HG03520 (cell line): ENCODE measurements at regions not wholly inside any gene's neighbourhood (a gene's known extent, or its start where the extent isn't known, plus 50 kb on each side); places are given as distances from the start of the nearest gene placed in this dataset.
"Not testable (repeated sequence)": the region's sequence is repeated elsewhere in the genome, so short reads cannot be mapped to it uniquely, and the experiment has no call there.

Experiments used
- ATAC-seq: cut with Tn5 transposase; IDR thresholded peaks from one replicate; pipeline ENCODE4 v1.9.1; 2021; ENCODE audit warnings: mild to moderate bottlenecking, moderate library complexity; ENCODE audit not compliant: unreplicated experiment

DNA sequence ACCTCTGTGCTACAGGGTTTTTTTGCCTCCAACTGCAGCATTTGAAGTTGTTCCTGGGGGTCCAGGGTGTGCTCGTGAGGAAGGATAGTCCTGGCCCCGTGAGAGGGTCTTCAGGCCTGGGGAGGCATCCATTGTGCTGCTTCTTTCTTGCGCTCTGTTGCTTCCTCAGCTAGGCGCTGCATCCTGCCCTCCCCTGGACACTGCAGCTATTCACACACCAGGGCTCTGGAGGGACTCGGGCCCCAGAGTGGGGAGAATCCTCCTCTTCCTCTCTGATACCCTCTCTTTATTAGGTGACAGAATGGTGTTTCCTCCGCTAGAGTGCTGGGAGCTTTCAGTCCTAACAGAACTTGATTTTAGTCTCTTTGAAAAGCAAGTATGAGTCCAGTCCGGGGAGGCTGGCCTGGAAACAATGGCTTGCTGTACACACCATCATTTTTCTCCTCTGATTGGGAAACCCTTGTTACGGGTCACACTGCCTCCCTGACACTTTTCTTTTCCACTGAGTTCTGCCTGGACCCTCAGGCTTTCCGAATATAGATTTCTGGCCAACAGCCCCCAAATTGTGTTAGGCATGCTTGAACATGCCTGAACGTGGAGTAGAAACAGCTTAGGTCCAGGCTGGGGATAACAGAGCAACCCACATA lies 81.4 kb upstream of the ELAC2 start:
- ATAC-seq: no peak

DNA sequence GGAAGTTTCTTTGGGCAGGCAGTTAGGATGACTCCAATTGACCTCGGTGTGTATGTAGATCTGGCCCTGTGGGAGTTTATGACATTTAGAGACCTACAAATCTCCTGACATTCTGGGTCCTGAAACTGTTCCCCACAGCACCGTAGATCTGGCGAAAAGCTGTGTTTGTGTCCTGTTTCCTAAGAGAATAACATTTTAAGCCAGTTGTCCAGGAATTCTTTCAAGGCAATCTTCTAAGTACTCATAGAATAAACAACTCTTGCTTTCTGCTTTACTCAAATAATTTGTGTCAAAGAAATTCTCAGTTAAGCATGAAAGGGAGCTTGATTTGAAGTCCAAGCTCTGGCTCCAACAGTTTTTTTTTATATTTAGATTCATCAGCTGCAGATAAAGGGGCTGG lies 78.5 kb upstream of the ELAC2 start:
- no peak for ATAC-seq

DNA sequence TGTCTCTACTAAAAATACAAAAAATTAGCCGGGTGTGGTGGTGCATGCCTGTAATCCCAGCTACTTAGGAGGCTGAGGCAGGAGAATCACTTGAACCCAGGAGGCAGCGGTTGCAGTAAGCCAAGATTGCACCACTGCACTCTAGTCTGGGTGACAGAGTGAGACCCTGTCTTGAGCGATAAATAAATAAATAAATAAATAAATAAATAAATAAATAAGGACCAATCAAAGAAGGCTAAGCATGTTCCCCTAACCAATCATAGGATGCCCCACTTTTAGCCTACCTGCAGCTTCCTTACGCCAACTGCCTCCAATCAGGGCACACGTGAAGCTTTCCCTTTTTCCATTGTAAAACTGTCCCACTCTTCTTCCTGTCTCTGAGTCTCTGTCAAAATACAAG lies 74.2 kb upstream of the ELAC2 start:
- ATAC-seq: not testable (repeated sequence)

GRCh38 chr17:13088666-13089065 lies 70.8 kb upstream of the ELAC2 start:
- ATAC-seq: no peak

- ATAC-seq: no peak
Measured at GRCh38 chr17:13087802-13088201, 70.0 kb upstream of the ELAC2 start.

DNA sequence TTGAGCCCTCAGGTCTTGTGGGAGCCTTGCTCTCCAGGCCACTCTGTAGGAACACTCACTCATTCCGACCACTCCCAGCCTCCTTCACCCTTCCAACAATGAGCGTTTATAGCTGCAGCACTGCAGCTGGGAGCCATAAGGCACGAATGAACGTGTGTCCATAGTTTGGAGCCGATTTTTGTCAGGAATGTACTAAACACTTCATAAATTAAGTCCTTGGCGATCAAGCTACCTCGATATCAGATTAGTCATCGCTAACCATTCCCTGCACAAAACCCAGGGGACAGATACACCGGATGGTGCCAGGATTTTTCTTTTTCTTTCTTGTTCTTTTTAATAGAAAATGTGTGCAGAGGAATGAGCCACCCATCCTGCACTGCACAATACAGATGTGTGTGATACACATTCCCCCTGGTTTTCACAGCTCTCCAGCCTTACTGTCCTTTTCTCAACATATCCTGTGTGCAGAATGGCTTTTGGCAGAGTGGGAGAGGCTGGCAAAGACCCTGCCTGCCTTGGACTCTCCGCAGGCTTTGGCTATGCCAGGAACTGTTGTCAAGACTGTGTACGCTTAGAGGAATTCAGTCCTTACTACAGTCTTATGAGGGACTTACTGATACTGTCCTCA lies 68.4 kb upstream of the ELAC2 start:
- ATAC-seq: no peak

DNA sequence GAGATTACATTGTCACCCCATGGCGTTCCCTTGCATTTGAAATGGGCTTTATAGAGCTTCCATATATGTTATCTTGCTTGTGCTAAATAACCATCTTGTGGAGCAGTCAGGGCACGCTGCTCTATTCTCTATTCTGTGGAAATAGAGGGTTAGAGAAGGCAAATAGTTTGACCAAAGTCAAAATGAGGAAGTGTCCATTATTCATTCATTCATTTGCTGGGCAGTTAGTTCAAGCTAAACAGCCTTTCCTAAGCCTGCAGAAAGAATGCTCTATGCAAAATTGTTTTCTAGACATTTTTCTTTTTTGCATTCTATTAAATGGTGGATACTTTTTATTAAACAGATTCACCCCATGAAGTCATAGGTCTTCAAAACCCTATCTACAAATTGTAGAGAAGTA lies 67.8 kb upstream of the ELAC2 start:
- no peak for ATAC-seq

DNA sequence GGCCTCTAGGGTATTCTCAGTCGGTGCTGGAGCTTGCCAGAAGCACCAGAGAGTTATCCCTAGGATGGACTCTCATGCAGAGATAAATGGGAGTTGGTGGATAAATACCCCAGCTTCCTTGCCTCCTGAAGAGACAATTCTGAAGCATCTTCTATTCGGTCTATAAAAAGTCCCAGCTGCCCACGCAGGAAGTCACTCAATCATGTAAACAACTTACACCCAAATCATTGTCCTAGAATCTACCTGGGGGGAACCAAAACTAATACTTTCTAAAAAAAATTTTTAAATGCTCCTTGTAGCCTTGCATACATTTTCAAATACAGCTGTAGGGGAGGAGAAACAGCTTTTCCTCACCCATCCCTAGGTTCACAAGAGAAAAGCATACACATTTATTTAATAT lies 66.6 kb upstream of the ELAC2 start:
- ATAC-seq: no peak

DNA sequence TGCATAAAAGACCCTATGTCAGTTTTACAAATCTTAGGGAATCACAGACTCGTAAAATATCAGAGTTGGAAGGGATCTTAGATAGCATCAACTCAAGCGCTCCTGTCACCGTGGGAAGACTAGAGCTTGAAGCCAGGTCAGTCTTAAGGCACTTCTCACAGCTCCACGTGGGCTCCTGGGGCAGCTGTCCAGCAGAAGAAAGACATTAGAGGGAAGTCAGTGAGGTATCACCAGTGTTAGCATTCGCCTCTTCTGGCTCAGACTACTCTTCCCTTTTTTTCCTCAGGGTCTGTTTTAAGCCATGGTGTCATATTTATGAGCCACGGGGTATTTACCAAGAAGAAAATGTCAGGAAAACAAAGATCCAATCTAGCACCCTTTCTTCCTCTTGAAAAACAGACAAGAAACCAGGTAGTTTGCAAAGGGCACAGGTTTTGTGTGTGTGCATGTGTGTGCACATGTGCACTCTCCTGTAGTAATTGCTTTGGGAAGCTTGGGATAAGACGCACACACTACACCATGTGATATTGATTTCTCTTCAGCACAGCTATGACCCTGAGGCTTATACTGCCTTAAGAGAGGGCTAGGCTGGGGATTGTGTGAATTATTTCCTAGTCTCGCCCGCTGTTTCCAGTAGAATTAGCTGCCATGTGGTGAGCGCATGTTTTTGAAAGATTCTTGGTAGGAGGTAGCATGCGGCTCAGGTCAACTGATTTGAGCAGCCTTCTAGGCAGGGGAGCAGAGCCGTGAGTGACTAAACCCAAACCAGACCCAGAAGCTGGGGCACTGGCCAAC lies 61.0 kb upstream of the ELAC2 start:
- ATAC-seq: no peak

DNA sequence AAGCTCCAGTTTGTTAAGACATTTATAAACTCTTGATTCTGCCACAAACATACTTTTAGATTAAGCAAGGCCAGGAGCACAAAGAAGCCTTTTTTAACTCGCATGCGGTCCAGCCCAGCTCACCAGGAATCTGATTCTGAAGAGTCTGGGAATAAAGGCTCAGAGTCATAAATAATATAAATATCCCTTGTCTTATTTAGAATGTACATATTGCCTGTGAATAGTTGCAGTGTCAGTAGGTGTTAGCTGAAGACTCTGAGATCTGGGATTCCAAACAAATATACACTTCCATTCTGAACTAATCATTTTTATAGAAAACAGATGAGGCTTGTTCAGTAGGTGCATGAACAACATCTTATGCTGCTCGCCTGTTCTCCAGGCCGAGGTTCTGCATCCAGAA lies 59.1 kb upstream of the ELAC2 start:
- no peak for ATAC-seq

- no peak for ATAC-seq
Measured at GRCh38 chr17:13074026-13074425, 56.2 kb upstream of the ELAC2 start.

DNA sequence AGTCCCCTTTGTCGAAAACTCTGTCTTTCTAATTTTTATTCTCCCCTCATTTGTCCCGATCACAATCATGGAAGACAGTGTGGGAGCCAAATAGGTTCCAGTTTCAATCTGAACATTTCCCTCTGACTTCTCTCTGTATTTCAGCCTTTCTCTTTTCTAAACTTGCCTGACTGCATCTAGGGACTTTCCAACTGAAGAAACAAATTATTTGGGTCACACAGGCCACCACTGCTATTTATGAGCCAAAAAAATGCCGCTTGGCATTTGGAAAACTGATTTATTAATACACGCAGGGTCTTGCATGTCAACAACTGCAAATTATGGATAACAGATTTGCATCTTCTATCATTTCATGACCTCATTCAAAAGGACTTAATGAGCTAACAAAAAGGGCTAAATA lies 55.2 kb upstream of the ELAC2 start:
- ATAC-seq: no peak

DNA sequence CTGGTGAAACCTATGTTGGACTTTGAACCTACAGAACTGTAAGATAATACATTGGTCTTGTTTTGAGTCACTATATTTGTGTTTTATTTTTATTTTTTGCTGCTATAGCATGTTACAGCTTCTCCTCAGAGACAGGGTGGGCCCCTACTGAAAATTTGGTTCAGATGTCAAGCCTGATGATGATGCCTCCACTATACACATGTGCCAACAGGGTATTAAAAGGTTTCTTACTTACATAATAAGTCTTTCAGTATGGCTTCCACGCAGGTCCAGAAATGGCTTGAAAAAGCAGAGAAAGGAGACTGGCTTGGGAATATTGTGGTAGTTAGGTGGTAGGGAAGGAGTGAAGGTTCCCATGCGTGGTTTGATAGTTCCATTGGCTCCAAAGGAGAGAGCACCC lies 52.9 kb upstream of the ELAC2 start:
- no peak for ATAC-seq

- ATAC-seq: no peak
Measured at GRCh38 chr17:13067629-13068303, 49.9 kb upstream of the ELAC2 start.
